HG02970 (cell line): ENCODE measurements at regions not wholly inside any gene's neighbourhood (a gene's known extent, or its start where the extent isn't known, plus 50 kb on each side); places are given as distances from the start of the nearest gene placed in this dataset.

Experiments used
- ATAC-seq: cut with Tn5 transposase; IDR thresholded peaks from one replicate; pipeline ENCODE4 v1.9.1; 2021; ENCODE audit warnings: mild to moderate bottlenecking, moderate library complexity, moderate number of reproducible peaks; ENCODE audit not compliant: unreplicated experiment, low FRiP score

GRCh38 chr5:116645627-116646026 is 71.0 kb upstream of the SEMA6A start:
- ATAC-seq: no peak

GRCh38 chr5:116640236-116640635 is 65.6 kb upstream of the SEMA6A start:
- ATAC-seq: no peak

GRCh38 chr5:116637149-116637740 is 62.6 kb upstream of the SEMA6A start:
- ATAC-seq: no peak

- no peak for ATAC-seq
Measured at GRCh38 chr5:116632890-116633289, 58.3 kb upstream of the SEMA6A start.

- no peak for ATAC-seq
Measured at GRCh38 chr5:116631147-116631546, 56.5 kb upstream of the SEMA6A start.

- ATAC-seq: no peak
Measured at GRCh38 chr5:116629168-116629567, 54.5 kb upstream of the SEMA6A start.

- no peak for ATAC-seq
Measured at GRCh38 chr5:116626945-116627679, 52.5 kb upstream of the SEMA6A start.

- ATAC-seq: no peak
Measured at GRCh38 chr5:116626272-116626723, 51.7 kb upstream of the SEMA6A start.
